CD4-positive, alpha-beta T cell (primary cell): ENCODE measurements at regions not wholly inside any gene's neighbourhood (a gene's known extent, or its start where the extent isn't known, plus 50 kb on each side); places are given as distances from the start of the nearest gene placed in this dataset.

ENCODE experiments used
- ATAC-seq: fragments of 200-7000 bp; cut with Tn5 transposase; one replicate; pipeline ENCODE4 v1.10.0; 2022; ENCODE audit warnings: mild to moderate bottlenecking; ENCODE audit not compliant: poor library complexity
- CTCF ChIA-PET: fragments of 350-600 bp; sonication (Branson Sonifier 250); formaldehyde crosslinking; loops from one replicate; lab custom pipeline; 2021; ENCODE audit warnings: antibody characterized with exemption, inconsistent platforms; lab: Charles Lee
- POLR2A ChIA-PET: fragments of 350-600 bp; sonication (Branson Sonifier 250); formaldehyde crosslinking; loops from one replicate; lab custom pipeline; 2021; ENCODE audit warnings: antibody characterized with exemption, inconsistent platforms; lab: Charles Lee
- DNase-seq, 14 experiments: peaks; one replicate each; pipeline ENCODE4 v3.0.0-alpha.2; 2013 to 2020; ENCODE audit warnings: mixed read lengths in 2 of 14
- H3K27ac ChIP-seq, 2 donors: one replicate each; pipeline versions ENCODE4 v1.5.1 to v1.7.0; 2013; ENCODE audit warnings: low read length in 2 of 2, low read depth in 1 of 2, mild to moderate bottlenecking in 1 of 2
- H3K27me3 ChIP-seq, 2 experiments: 1 replicate in 1 of 2; 2 replicates in 1 of 2; pipeline versions ENCODE4 v1.6.1 to v1.7.0; 2013; ENCODE audit warnings: low read length in 2 of 2, control low read depth in 1 of 2, mild to moderate bottlenecking in 1 of 2, moderate library complexity in 1 of 2; ENCODE audit not compliant: insufficient read depth in 2 of 2, control insufficient read depth in 1 of 2
- H3K36me3 ChIP-seq: one replicate; pipeline ENCODE4 v1.6.1; 2013; ENCODE audit warnings: low read length, control low read depth; ENCODE audit not compliant: insufficient read depth
- H3K4me1 ChIP-seq: one replicate; pipeline ENCODE4 v1.6.1; 2013; ENCODE audit warnings: low read length, control low read depth; ENCODE audit not compliant: insufficient read depth
- H3K4me3 ChIP-seq: one replicate; pipeline ENCODE4 v1.5.1; 2013; ENCODE audit warnings: mild to moderate bottlenecking, low read length, moderate library complexity
- H3K9me3 ChIP-seq, 2 experiments: 1 replicate in 1 of 2; 2 replicates in 1 of 2; pipeline versions ENCODE4 v1.6.1 to v1.7.0; 2013; ENCODE audit warnings: low read length in 2 of 2, mild to moderate bottlenecking in 2 of 2, control low read depth in 1 of 2, moderate library complexity in 1 of 2; ENCODE audit not compliant: control insufficient read depth in 1 of 2, insufficient read depth in 1 of 2
- H3K27ac Mint-ChIP-seq: one replicate; pipeline ENCODE4 v1.8.0; 2020; ENCODE audit warnings: mixed read lengths
- H3K27me3 Mint-ChIP-seq: one replicate; pipeline ENCODE4 v1.8.0; 2021; ENCODE audit warnings: mixed read lengths
- H3K36me3 Mint-ChIP-seq: one replicate; pipeline ENCODE4 v1.8.0; 2021; ENCODE audit warnings: low read depth, mixed read lengths
- H3K4me1 Mint-ChIP-seq: one replicate; pipeline ENCODE4 v1.8.0; 2021; ENCODE audit warnings: low read depth, mixed read lengths
- H3K4me3 Mint-ChIP-seq: one replicate; pipeline ENCODE4 v1.8.0; 2020; ENCODE audit warnings: mild to moderate bottlenecking, mixed read lengths
- H3K9me3 Mint-ChIP-seq: one replicate; pipeline ENCODE4 v1.8.0; 2020; ENCODE audit warnings: mixed read lengths
- intact Hi-C, 2 experiments: fragments of 100-400 bp; cut with DNase I in 1 of 2; cut with micrococcal nuclease in 1 of 2; formaldehyde crosslinking; loops; one replicate each; pipeline versions ENCODE4 v1.15.1 to v1.9.0; 2023 to 2025; cut with DNase I, micrococcal nuclease
- TF ChIP-seq, protein P1 (sequence below): fragments of 200-600 bp; IDR thresholded peaks from one replicate; pipeline ENCODE4 v1.8.0; 2022; ENCODE audit warnings: antibody characterized with exemption, mild to moderate bottlenecking

- H3K9me3 Mint-ChIP-seq, result peaks cover 2% of the 10 kb centered on the region
- H3K27ac Mint-ChIP-seq, result no peak overlapping the region
- no peak overlapping the region for H3K27ac ChIP-seq
- DNase-seq (no peak), ATAC-seq (no peak)
- no peaks in the 10 kb centered on the region for H3K27me3 ChIP-seq
- no peaks in the 10 kb centered on the region for H3K27me3 Mint-ChIP-seq
- no peak overlapping the region for H3K4me3 ChIP-seq
- H3K9me3 ChIP-seq, result peaks cover 0 to 3% of the 10 kb centered on the region in 2 experiments
- intact Hi-C loops, result no loop called here
- TF ChIP-seq, protein P1, sequence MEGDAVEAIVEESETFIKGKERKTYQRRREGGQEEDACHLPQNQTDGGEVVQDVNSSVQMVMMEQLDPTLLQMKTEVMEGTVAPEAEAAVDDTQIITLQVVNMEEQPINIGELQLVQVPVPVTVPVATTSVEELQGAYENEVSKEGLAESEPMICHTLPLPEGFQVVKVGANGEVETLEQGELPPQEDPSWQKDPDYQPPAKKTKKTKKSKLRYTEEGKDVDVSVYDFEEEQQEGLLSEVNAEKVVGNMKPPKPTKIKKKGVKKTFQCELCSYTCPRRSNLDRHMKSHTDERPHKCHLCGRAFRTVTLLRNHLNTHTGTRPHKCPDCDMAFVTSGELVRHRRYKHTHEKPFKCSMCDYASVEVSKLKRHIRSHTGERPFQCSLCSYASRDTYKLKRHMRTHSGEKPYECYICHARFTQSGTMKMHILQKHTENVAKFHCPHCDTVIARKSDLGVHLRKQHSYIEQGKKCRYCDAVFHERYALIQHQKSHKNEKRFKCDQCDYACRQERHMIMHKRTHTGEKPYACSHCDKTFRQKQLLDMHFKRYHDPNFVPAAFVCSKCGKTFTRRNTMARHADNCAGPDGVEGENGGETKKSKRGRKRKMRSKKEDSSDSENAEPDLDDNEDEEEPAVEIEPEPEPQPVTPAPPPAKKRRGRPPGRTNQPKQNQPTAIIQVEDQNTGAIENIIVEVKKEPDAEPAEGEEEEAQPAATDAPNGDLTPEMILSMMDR, result no peak
- H3K4me1 Mint-ChIP-seq, result no peaks in the 10 kb centered on the region
- no peaks in the 10 kb centered on the region for H3K36me3 Mint-ChIP-seq
- no peak overlapping the region for H3K4me3 Mint-ChIP-seq
- H3K4me1 ChIP-seq, result no peaks in the 10 kb centered on the region
- H3K36me3 ChIP-seq, result no peaks in the 10 kb centered on the region
- ChIA-PET CTCF (no interaction called here), POLR2A (no interaction called here)
These were observed 307.1 kb upstream of the KIRREL3 start for GRCh38 chr11:127307700-127308099.

GRCh38 chr11:127304634-127305033 is 304.1 kb upstream of the KIRREL3 start:
- ATAC-seq, result no peak

DNA sequence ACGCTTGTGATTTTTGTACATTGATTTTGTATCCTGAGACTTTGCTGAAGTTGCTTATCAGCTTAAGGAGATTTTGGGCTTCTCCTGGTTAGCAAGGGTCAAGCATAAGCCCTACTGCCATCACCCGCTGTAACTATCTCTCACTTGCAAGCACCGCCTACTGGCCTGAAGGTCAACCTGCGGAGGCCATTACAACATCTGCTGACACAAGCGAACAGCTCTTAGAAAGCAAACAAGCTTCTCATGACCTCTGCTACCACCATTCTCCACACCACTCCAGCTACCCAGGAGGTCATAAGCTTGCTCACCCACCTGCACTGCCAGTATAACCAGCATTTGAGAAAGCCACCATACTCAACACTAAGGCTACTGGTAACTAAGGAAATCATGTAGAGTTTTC is 288.4 kb upstream of the KIRREL3 start:
- H3K27ac Mint-ChIP-seq, result no peak overlapping the region
- TF ChIP-seq, protein P1, result no peak
- Histone ChIP-seq H3K27ac (no peak overlapping the region), H3K36me3 (no peaks in the 10 kb centered on the region), H3K4me3 (no peak overlapping the region), H3K27me3 (no peaks in the 10 kb centered on the region), H3K9me3 (no peaks in the 10 kb centered on the region), H3K4me1 (no peaks in the 10 kb centered on the region)
- H3K4me1 Mint-ChIP-seq, result no peaks in the 10 kb centered on the region
- CTCF ChIA-PET, result no interaction called here
- no peak for DNase-seq
- H3K4me3 Mint-ChIP-seq, result no peak overlapping the region
- no peak for ATAC-seq
- peaks cover 9% of the 10 kb centered on the region for H3K9me3 Mint-ChIP-seq
- intact Hi-C loops, result no loop called here
- POLR2A ChIA-PET, result no interaction called here
- H3K36me3 Mint-ChIP-seq, result no peaks in the 10 kb centered on the region
- H3K27me3 Mint-ChIP-seq, result no peaks in the 10 kb centered on the region

More at GRCh38 chr11:127304634-127305033, 304.1 kb upstream of the KIRREL3 start:
- Histone ChIP-seq H3K36me3 (no peaks in the 10 kb centered on the region), H3K4me3 (no peak overlapping the region), H3K27ac (no peak overlapping the region), H3K4me1 (no peaks in the 10 kb centered on the region), H3K27me3 (no peaks in the 10 kb centered on the region), H3K9me3 (no peaks in the 10 kb centered on the region)
- TF ChIP-seq, protein P1, result no peak
- POLR2A ChIA-PET, result no interaction called here
- Mint-ChIP-seq H3K27me3 (no peaks in the 10 kb centered on the region), H3K36me3 (no peaks in the 10 kb centered on the region), H3K9me3 (no peaks in the 10 kb centered on the region), H3K4me3 (no peak overlapping the region), H3K4me1 (no peaks in the 10 kb centered on the region), H3K27ac (no peak overlapping the region)
- no peak for DNase-seq
- CTCF ChIA-PET, result no interaction called here
- intact Hi-C loops, result no loop called here
